Mesenchymal stem cell (in vitro differentiated cells and primary cell): ENCODE measurements at regions not wholly inside any gene's neighbourhood (a gene's known extent, or its start where the extent isn't known, plus 50 kb on each side); places are given as distances from the start of the nearest gene placed in this dataset.

Experiments used
- DNase-seq: peaks from one replicate; pipeline ENCODE4 v3.0.0-alpha.2; 2013
- H2AFZ ChIP-seq: one replicate; pipeline ENCODE4 v1.6.1; 2013; ENCODE audit warnings: low read depth, mild to moderate bottlenecking, control low read depth, inconsistent platforms, low read length, moderate library complexity
- H2AK5ac ChIP-seq: 2 replicates; pipeline ENCODE4 v1.6.1; 2013; ENCODE audit warnings: low read length, moderate library complexity, mild to moderate bottlenecking, inconsistent platforms; ENCODE audit not compliant: severe bottlenecking
- H2BK120ac ChIP-seq: one replicate; pipeline ENCODE4 v1.6.1; 2013; ENCODE audit warnings: low read depth, mild to moderate bottlenecking, inconsistent platforms, low read length, moderate library complexity
- H2BK12ac ChIP-seq, 2 experiments: one replicate each; pipeline ENCODE4 v1.6.1; 2013; ENCODE audit warnings: inconsistent platforms in 2 of 2, low read length in 2 of 2, mild to moderate bottlenecking in 2 of 2, moderate library complexity in 2 of 2, control low read depth in 1 of 2
- H2BK15ac ChIP-seq: one replicate; pipeline ENCODE4 v1.6.1; 2013; ENCODE audit warnings: mild to moderate bottlenecking, low read depth, inconsistent platforms; ENCODE audit not compliant: poor library complexity, severe bottlenecking
- H2BK5ac ChIP-seq: 2 replicates; pipeline ENCODE4 v1.6.1; 2013; ENCODE audit warnings: low read depth, mild to moderate bottlenecking, low read length, control low read depth, inconsistent platforms; ENCODE audit not compliant: poor library complexity, severe bottlenecking
- H3K14ac ChIP-seq, 2 experiments: one replicate each; pipeline ENCODE4 v1.6.1; 2013; ENCODE audit warnings: inconsistent platforms in 2 of 2, low read length in 2 of 2, control low read depth in 1 of 2, mild to moderate bottlenecking in 1 of 2, moderate library complexity in 1 of 2
- H3K18ac ChIP-seq, 2 experiments: one replicate each; pipeline ENCODE4 v1.6.1; 2013; ENCODE audit warnings: inconsistent platforms in 2 of 2, low read length in 2 of 2, control low read depth in 1 of 2, low read depth in 1 of 2, mild to moderate bottlenecking in 1 of 2
- H3K23ac ChIP-seq, 2 experiments: one replicate each; pipeline ENCODE4 v1.6.1; 2013; ENCODE audit warnings: inconsistent platforms in 2 of 2, low read length in 2 of 2, mild to moderate bottlenecking in 2 of 2, moderate library complexity in 2 of 2, control low read depth in 1 of 2
- H3K27ac ChIP-seq: 2 replicates; pipeline ENCODE4 v1.5.1; 2013; ENCODE audit warnings: mild to moderate bottlenecking, moderate library complexity, low read length, control low read depth, inconsistent platforms; ENCODE audit not compliant: poor library complexity, severe bottlenecking
- H3K27me3 ChIP-seq, 2 experiments: 2 replicates each; pipeline versions ENCODE4 v1.6.1 to v1.7.0; 2013; ENCODE audit warnings: low read length in 2 of 2, mild to moderate bottlenecking in 2 of 2, moderate library complexity in 2 of 2, control low read depth in 1 of 2, inconsistent platforms in 1 of 2; ENCODE audit not compliant: control insufficient read depth in 1 of 2, insufficient read depth in 1 of 2
- H3K36me3 ChIP-seq, 2 experiments: 2 replicates each; pipeline versions ENCODE4 v1.6.1 to v1.7.0; 2013; ENCODE audit warnings: low read length in 2 of 2, control low read depth in 1 of 2, inconsistent platforms in 1 of 2, low read depth in 1 of 2, mild to moderate bottlenecking in 1 of 2; ENCODE audit not compliant: insufficient read depth in 2 of 2, control insufficient read depth in 1 of 2
- H3K4ac ChIP-seq, 2 experiments: one replicate each; pipeline ENCODE4 v1.6.1; 2013; ENCODE audit warnings: inconsistent platforms in 2 of 2, low read length in 2 of 2, mild to moderate bottlenecking in 2 of 2, moderate library complexity in 2 of 2, control low read depth in 1 of 2, low read depth in 1 of 2
- H3K4me1 ChIP-seq: 2 replicates; pipeline ENCODE4 v1.6.1; 2013; ENCODE audit warnings: low read depth, low read length, control low read depth; ENCODE audit not compliant: control insufficient read depth, insufficient read depth
- H3K4me2 ChIP-seq: 2 replicates; pipeline ENCODE4 v1.6.1; 2013; ENCODE audit warnings: low read length, mild to moderate bottlenecking, inconsistent platforms; ENCODE audit not compliant: poor library complexity, severe bottlenecking
- H3K4me3 ChIP-seq, 2 experiments: 2 replicates each; pipeline versions ENCODE4 v1.5.1 to v1.7.0; 2013; ENCODE audit warnings: low read length in 2 of 2, mild to moderate bottlenecking in 2 of 2, control low read depth in 1 of 2, low read depth in 1 of 2; ENCODE audit not compliant: insufficient read depth in 1 of 2
- H3K79me1 ChIP-seq: replicated peaks from 2 replicates; pipeline ENCODE4 v1.6.1; 2013; ENCODE audit warnings: mild to moderate bottlenecking, control low read depth, low read length, inconsistent platforms; ENCODE audit not compliant: poor library complexity, severe bottlenecking
- H3K9ac ChIP-seq: 2 replicates; pipeline ENCODE4 v1.7.0; 2013; ENCODE audit warnings: mild to moderate bottlenecking, low read length, moderate library complexity
- H3K9me3 ChIP-seq: 2 replicates; pipeline ENCODE4 v1.7.0; 2013; ENCODE audit warnings: mild to moderate bottlenecking, low read length; ENCODE audit not compliant: control insufficient read depth
- H4K8ac ChIP-seq: one replicate; pipeline ENCODE4 v1.6.1; 2013; ENCODE audit warnings: inconsistent platforms, mild to moderate bottlenecking, low read length, moderate library complexity
- H4K91ac ChIP-seq: one replicate; pipeline ENCODE4 v1.6.1; 2013; ENCODE audit warnings: mild to moderate bottlenecking, low read length, inconsistent platforms
- whole genome bisulfite sequencing: methylation state at CpG from one replicate; pipeline ENCODE4 v1.1.7; 2013; ENCODE audit warnings: mixed read lengths; 5-methylcytosine and 5-hydroxymethylcytosine counted together

DNA sequence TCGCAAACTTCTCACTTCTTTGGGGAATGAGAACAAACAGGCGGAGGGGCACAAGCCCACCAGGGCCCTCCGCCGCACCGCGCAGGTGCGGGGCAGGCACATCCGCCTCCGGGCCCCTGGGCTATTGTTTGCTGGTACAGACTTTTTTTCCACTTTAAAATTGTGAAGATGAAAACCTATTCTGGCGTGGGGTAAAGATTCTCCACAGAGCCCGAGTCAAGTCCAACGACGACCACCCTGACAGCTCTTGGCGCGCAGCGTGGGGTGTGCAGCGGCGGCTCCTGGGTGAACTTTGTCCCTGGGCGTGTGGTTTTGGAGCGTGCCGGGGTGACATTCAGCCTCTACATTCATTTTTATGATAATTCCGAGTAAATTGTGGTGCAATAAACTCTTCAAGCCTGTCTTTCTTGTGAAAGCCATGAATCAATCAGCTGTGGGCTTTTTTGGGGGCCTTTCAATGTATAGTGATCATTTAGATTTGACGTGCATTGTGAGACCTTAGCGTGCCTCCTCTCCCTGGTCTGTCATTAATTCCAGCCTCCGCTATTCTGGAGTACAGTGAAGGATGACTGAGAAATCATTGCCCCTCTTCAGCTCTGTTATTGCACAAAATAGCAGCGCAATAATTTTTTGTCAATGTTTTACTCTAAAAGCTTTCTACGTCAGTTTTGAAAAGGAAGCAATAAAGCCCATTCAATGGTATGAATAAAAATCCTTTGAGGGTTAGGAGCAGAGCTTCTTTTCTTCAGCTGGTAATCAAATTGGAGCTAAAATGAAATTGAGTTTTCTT is 90.0 kb downstream of the TEX29 start:
- no peaks in the 10 kb centered on the region for H3K4me1 ChIP-seq
- H2BK12ac ChIP-seq: no peak overlapping the region
- WGBS: 88% methylated on average over 25 of the region's 27 CpGs
- no peak overlapping the region for H4K91ac ChIP-seq
- no peak overlapping the region for H2AFZ ChIP-seq
- H2BK15ac ChIP-seq: no peak overlapping the region
- no peak overlapping the region for H2BK5ac ChIP-seq
- no peak overlapping the region for H2BK120ac ChIP-seq
- H3K79me1 ChIP-seq: no peaks in the 10 kb centered on the region
- H3K9me3 ChIP-seq: no peaks in the 10 kb centered on the region
- H3K4ac ChIP-seq: no peak overlapping the region
- H3K27ac ChIP-seq: no peak overlapping the region
- no peak overlapping the region for H3K18ac ChIP-seq
- no peaks in the 10 kb centered on the region for H3K36me3 ChIP-seq
- no peak overlapping the region for H3K9ac ChIP-seq
- no peak for DNase-seq
- peaks cover 0 to 73% of the 10 kb centered on the region in 2 experiments for H3K27me3 ChIP-seq
- H3K4me2 ChIP-seq: no peak overlapping the region
- no peak overlapping the region for H2AK5ac ChIP-seq
- H3K14ac ChIP-seq: no peak overlapping the region
- no peak overlapping the region for H3K23ac ChIP-seq
- no peak overlapping the region for H3K4me3 ChIP-seq
- no peak overlapping the region for H4K8ac ChIP-seq

DNA sequence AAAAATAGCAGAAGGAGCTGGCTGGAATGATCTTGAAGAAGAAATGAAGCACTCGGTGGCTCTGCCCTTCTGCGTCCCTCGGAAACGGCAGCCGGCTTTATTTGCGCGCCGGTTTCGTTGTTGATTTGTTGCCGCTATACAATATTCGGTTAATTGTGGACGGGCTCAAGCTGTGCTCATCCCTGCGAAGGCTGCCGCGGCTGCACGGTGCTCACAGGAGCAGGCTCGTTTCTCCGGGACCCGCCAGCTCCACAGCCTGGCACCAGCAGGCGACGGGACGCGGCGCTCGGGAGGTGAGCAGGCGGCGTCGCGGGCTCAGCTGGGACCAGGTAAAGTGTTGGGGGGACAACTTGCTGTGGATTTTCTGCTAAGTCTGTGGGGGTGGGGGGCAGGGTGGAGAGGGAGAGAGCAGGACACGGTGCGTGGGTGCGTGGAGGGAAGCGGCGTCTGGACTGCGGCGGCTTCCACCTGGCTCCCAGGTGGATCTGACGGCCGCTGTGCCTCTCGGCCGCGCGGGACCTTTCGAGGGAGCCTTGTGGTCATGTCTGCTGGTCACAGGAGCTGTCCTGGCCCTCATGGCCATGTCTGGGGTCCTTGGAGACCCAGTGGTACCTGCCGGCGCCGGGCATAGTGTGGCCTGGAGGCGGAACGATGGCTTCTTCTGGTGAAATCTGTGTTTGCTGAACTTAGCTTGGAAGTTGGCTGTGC is 90.9 kb downstream of the TEX29 start:
- Histone ChIP-seq H3K27ac (no peak overlapping the region), H3K4me2 (no peak overlapping the region)
- 80% methylated on average over 48 of the region's 48 CpGs for WGBS

DNA sequence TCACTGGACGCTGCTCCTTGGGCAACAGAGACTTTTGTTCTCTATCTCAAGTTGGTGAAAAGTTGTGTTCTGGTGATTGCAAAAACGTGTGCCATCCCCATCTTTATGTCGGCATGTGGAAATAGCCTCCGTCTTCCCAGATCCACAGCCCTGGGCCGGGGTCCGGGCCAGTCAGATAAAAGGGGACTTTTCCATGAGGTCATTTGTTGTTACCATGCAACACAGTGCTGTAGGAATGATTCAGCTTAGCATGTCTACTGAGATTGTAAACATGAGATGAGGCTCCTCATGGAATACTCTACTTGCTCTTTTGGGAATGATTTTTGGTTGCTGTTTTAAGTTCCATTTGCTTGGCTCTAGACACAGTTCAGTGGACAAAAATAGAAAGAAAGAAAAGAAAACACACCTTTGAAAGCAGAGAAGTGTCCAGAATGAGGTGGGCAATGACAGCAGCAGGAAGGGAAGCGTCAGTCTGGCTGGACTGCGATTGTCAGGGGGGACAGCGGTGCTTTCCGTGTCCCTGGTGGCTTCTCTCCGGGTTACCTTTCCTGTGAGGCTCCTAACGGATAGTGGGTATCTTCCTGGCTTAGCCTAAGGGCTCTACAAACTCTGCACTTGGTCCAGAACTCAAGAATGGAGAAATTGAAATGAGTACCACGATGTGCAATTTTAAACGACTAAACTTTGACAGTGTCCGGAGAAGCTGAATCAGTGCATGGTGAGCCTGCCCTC is 91.6 kb downstream of the TEX29 start:
- 74% methylated on average over 15 of the region's 15 CpGs for WGBS
- no peak overlapping the region for H3K4me3 ChIP-seq
- H4K8ac ChIP-seq: no peak overlapping the region
- no peak overlapping the region for H3K4me2 ChIP-seq
- no peak overlapping the region for H3K23ac ChIP-seq
- DNase-seq: no peak
- H2AK5ac ChIP-seq: no peak overlapping the region
- H3K79me1 ChIP-seq: no peaks in the 10 kb centered on the region
- H3K14ac ChIP-seq: no peak overlapping the region
- no peak overlapping the region for H2BK12ac ChIP-seq
- no peaks in the 10 kb centered on the region for H3K9me3 ChIP-seq
- no peaks in the 10 kb centered on the region for H3K36me3 ChIP-seq
- H4K91ac ChIP-seq: no peak overlapping the region
- no peak overlapping the region for H3K9ac ChIP-seq
- H3K18ac ChIP-seq: no peak overlapping the region
- H2BK5ac ChIP-seq: no peak overlapping the region
- no peak overlapping the region for H2AFZ ChIP-seq
- H3K4me1 ChIP-seq: no peaks in the 10 kb centered on the region
- H3K27ac ChIP-seq: no peak overlapping the region
- H3K27me3 ChIP-seq: peaks cover 0 to 63% of the 10 kb centered on the region in 2 experiments
- no peak overlapping the region for H2BK15ac ChIP-seq
- no peak overlapping the region for H3K4ac ChIP-seq
- H2BK120ac ChIP-seq: no peak overlapping the region

More for the DNA sequence above, 90.9 kb downstream of the TEX29 start:
- Histone ChIP-seq H3K4me3 (no peak overlapping the region), H3K79me1 (no peaks in the 10 kb centered on the region), H4K91ac (peak overlapping the region; percentile 10), H2AFZ (no peak overlapping the region), H3K27me3 (peaks cover 0 to 64% of the 10 kb centered on the region in 2 experiments), H2BK15ac (peak overlapping the region; percentile 6), H3K14ac (no peak overlapping the region), H3K36me3 (no peaks in the 10 kb centered on the region), H2BK12ac (no peak overlapping the region), H2BK5ac (no peak overlapping the region), H3K4ac (no peak overlapping the region), H2BK120ac (no peak overlapping the region), H3K9ac (no peak overlapping the region), H3K18ac (no peak overlapping the region), H3K23ac (no peak overlapping the region), H4K8ac (no peak overlapping the region), H3K9me3 (no peaks in the 10 kb centered on the region), H2AK5ac (no peak overlapping the region), H3K4me1 (no peaks in the 10 kb centered on the region)
- DNase-seq: no peak
